Progenitor cell of endocrine pancreas (in vitro differentiated cells): ENCODE measurements at regions not wholly inside any gene's neighbourhood (a gene's known extent, or its start where the extent isn't known, plus 50 kb on each side); places are given as distances from the start of the nearest gene placed in this dataset.

Experiments
- DNase-seq: peaks from one replicate; pipeline ENCODE4 v3.0.0; 2021; ENCODE audit warnings: low spot score; ENCODE audit not compliant: unreplicated experiment
- H3K27ac Mint-ChIP-seq: 2 replicates; pipeline ENCODE4 v1.8.0; 2021; ENCODE audit warnings: mild to moderate bottlenecking, moderate library complexity, mixed read lengths
- H3K27me3 Mint-ChIP-seq: 2 replicates; pipeline ENCODE4 v1.8.0; 2021; ENCODE audit warnings: mixed read lengths
- H3K36me3 Mint-ChIP-seq: 2 replicates; pipeline ENCODE4 v1.8.0; 2022; ENCODE audit warnings: mixed read lengths; ENCODE audit not compliant: insufficient read depth
- H3K4me1 Mint-ChIP-seq: 2 replicates; pipeline ENCODE4 v1.8.0; 2021; ENCODE audit warnings: low read depth, mixed read lengths
- H3K4me3 Mint-ChIP-seq: 2 replicates; pipeline ENCODE4 v1.8.0; 2021; ENCODE audit warnings: low read depth, mild to moderate bottlenecking, moderate library complexity, mixed read lengths
- H3K9me3 Mint-ChIP-seq: 2 replicates; pipeline ENCODE4 v1.8.0; 2021; ENCODE audit warnings: low read depth, mixed read lengths
- TF ChIP-seq, protein P1 (sequence below): fragments of 200-600 bp; sonication (generic); IDR thresholded peaks from one replicate; pipeline ENCODE4 v1.5.0; 2021; ENCODE audit warnings: antibody characterized with exemption, mild to moderate bottlenecking; ENCODE audit not compliant: unreplicated experiment

DNA sequence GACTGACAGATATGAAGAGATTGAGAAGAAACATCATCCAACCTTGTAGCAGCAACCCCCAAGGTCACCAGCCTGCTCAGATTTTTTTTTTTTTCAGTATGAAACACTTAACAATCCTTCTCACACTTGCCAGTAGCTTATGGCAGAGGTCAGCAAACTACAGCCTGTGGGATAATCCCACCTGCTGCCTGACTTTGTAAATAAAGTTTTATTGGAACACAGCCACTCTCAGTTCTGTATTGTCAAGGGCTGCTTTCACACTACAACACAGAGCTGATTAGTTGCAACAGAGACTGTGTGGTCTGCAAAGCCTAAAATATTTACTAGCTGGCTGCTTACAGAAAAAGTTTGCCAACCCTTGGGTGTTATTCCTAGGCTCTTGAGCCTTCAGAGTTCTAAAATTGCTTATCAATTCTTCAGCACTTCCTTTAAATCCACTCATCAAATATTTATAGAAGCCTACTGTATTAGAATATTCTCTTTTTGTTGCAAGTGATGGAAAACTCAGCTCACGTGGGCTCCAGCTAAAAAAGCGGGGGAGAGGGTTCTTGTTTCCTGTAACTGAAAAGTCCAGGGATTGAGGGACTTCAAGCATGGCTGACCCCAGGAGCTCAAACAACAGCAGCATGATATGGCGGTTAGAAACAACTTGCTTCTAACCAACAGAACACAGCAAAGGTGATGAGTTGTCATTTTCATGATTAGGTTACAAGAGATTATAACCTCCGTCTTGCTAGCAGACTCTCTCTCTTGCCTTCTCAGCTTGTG lies 246.1 kb downstream of the SHQ1 start:
- peaks cover 5% of the 10 kb centered on the region for H3K27me3 Mint-ChIP-seq
- H3K9me3 Mint-ChIP-seq = no peaks in the 10 kb centered on the region
- TF ChIP-seq, protein P1, sequence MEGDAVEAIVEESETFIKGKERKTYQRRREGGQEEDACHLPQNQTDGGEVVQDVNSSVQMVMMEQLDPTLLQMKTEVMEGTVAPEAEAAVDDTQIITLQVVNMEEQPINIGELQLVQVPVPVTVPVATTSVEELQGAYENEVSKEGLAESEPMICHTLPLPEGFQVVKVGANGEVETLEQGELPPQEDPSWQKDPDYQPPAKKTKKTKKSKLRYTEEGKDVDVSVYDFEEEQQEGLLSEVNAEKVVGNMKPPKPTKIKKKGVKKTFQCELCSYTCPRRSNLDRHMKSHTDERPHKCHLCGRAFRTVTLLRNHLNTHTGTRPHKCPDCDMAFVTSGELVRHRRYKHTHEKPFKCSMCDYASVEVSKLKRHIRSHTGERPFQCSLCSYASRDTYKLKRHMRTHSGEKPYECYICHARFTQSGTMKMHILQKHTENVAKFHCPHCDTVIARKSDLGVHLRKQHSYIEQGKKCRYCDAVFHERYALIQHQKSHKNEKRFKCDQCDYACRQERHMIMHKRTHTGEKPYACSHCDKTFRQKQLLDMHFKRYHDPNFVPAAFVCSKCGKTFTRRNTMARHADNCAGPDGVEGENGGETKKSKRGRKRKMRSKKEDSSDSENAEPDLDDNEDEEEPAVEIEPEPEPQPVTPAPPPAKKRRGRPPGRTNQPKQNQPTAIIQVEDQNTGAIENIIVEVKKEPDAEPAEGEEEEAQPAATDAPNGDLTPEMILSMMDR = no peak
- H3K36me3 Mint-ChIP-seq = no peaks in the 10 kb centered on the region
- no peak overlapping the region for H3K4me3 Mint-ChIP-seq
- peaks cover 26% of the 10 kb centered on the region for H3K4me1 Mint-ChIP-seq
- H3K27ac Mint-ChIP-seq = no peak overlapping the region
- DNase-seq = no peak

DNA sequence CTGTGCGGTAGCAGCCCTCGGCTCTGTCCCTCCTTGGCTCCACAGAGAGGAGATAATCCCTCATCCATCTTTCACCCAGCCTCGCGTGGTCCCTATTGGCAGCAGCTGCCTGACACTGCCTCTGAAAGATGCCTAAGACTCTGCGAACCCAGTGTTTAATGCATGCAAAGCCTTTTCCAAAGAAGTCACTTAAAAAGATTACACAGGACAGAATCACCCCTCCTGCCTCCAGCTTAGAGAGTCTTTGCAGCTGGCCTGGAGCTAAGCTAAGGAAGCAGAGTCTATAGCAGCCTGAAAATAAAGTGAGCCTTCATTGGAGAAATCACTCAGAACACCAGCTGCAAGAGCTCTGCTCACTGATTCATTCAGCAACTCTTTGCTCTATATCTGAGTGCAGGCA lies 247.2 kb downstream of the SHQ1 start:
- Mint-ChIP-seq H3K27me3 (peaks cover 5% of the 10 kb centered on the region), H3K9me3 (no peaks in the 10 kb centered on the region), H3K36me3 (no peaks in the 10 kb centered on the region), H3K27ac (no peak overlapping the region), H3K4me3 (no peak overlapping the region), H3K4me1 (peaks cover 31% of the 10 kb centered on the region)
- DNase-seq = no peak
- TF ChIP-seq, protein P1 = no peak

DNA sequence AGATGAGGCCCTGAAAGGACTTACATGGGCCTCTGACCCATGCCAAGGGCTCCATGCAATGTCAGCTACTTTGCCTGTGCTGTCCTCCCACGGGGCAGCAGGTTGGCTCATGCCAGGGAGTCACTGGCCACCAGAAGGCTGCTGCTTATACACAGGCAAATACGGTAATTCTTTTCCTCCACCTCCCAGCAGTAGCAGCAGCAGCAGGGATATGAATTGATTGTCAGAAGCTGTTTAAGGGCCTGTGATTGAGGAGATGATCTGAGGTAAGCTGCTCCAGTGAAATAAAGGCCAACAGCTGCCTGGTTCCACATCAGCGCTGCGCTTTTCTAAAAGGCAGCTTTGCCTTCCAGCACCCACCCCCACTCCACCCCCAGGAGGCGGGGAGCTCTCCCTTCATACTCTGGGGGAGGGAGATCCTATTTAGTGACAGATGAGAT lies 250.5 kb downstream of the SHQ1 start:
- TF ChIP-seq, protein P1 = no peak
- no peaks in the 10 kb centered on the region for H3K27me3 Mint-ChIP-seq
- no peaks in the 10 kb centered on the region for H3K9me3 Mint-ChIP-seq
- no peak for DNase-seq
- peaks cover 36% of the 10 kb centered on the region for H3K4me1 Mint-ChIP-seq
- no peaks in the 10 kb centered on the region for H3K36me3 Mint-ChIP-seq
- H3K4me3 Mint-ChIP-seq = no peak overlapping the region
- H3K27ac Mint-ChIP-seq = no peak overlapping the region

DNA sequence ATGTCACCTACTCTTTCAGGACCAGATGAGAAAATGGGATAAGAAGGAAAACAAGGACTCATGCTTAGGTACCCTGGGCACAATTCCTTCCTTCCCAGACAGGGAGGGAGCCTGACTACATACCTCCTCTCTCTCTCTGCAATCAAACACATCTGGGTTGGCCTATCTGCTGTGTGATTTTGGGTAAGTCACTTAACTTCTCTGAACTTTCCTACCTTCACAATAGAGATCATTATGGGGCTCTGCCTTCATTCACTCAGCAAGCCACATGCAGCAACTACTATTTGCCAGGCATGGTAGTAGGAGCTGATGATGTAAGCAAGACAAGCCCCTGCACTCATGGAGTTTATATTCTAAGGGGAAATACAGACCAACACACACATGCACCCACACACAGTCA lies 251.2 kb downstream of the SHQ1 start:
- no peak overlapping the region for H3K4me3 Mint-ChIP-seq

DNA sequence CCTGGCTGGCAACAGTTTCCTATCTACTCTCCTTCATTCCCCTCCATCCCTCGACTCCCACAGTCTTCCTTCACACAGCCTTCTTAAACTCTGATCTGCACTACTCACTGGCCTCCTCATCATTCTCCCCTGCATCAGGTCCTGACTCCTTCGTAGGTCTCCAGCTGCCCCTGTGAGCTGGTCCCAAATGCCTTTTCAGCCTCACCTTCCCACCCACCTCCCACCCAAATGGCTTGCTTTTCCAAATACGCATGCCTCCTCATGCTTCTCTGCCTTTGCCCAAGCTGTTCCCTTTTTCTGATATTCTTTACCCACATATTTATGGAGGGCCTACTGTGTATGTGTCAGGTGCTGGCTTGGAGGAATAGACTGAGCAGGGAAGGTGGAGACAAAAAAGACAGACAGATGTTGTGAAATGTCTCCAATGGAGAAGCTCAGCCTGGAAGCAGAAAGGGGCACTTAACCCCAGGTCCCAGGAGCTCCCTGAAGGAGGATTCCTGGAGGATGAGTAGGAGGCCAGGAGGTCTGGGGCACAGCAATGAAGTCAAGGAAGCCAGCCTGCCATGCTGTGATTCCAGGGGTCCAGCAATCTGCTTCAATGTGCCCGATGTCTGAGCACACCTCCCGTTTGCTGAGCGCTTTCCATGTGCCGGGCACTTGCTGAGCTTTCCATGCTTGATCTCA lies 252.2 kb downstream of the SHQ1 start:
- no peak overlapping the region for H3K4me3 Mint-ChIP-seq
- H3K9me3 Mint-ChIP-seq = no peaks in the 10 kb centered on the region
- H3K36me3 Mint-ChIP-seq = no peaks in the 10 kb centered on the region
- TF ChIP-seq, protein P1 = no peak
- H3K27ac Mint-ChIP-seq = no peak overlapping the region
- H3K27me3 Mint-ChIP-seq = no peaks in the 10 kb centered on the region
- no peak for DNase-seq
- peaks cover 50% of the 10 kb centered on the region for H3K4me1 Mint-ChIP-seq

More for the DNA sequence above, 251.2 kb downstream of the SHQ1 start:
- H3K27ac Mint-ChIP-seq = no peak overlapping the region
- TF ChIP-seq, protein P1 = no peak
- DNase-seq = no peak
- no peaks in the 10 kb centered on the region for H3K36me3 Mint-ChIP-seq
- H3K9me3 Mint-ChIP-seq = no peaks in the 10 kb centered on the region
- peaks cover 41% of the 10 kb centered on the region for H3K4me1 Mint-ChIP-seq
- no peaks in the 10 kb centered on the region for H3K27me3 Mint-ChIP-seq
